HEK293 (cell line): ENCODE measurements at regions not wholly inside any gene's neighbourhood (a gene's known extent, or its start where the extent isn't known, plus 50 kb on each side); places are given as distances from the start of the nearest gene placed in this dataset.

Experiments used
- CTCF ChIA-PET: fragments of 350-600 bp; formaldehyde crosslinking; extraction: SDS; loops from one replicate; lab custom pipeline; 2021; ENCODE audit warnings: antibody characterized with exemption; lab: Yijun Ruan, JAX
- POLR2A ChIA-PET: fragments of 300-600 bp; formaldehyde crosslinking; extraction: SDS; loops from one replicate; lab custom pipeline; 2020; ENCODE audit warnings: antibody characterized with exemption, inconsistent platforms; lab: Yijun Ruan, JAX
- H3K27ac ChIP-seq: fragments of 200-500 bp; sonication (Bioruptor generic); 2 replicates; pipeline ENCODE4 v1.5.1; 2014; ENCODE audit warnings: low read depth, low read length, control low read depth, inconsistent platforms; ENCODE audit errors: extremely low read depth
- H3K36me3 ChIP-seq, 2 experiments: fragments of 200-500 bp in 1 of 2; sonication (Bioruptor generic) in 1 of 2; 1 replicate in 1 of 2; 2 replicates in 1 of 2; pipeline ENCODE4 v1.5.1; 2014 to 2017; ENCODE audit warnings: inconsistent platforms in 2 of 2, low read length in 2 of 2; ENCODE audit not compliant: control insufficient read depth in 2 of 2, insufficient read depth in 1 of 2
- H3K4me1 ChIP-seq: fragments of 200-500 bp; sonication (Bioruptor generic); 2 replicates; pipeline ENCODE4 v1.5.1; 2014; ENCODE audit warnings: mild to moderate bottlenecking, low read length, inconsistent platforms; ENCODE audit not compliant: control insufficient read depth, insufficient read depth
- H3K4me3 ChIP-seq: 2 replicates; pipeline ENCODE4 v1.5.1; 2011; ENCODE audit warnings: low read depth, mild to moderate bottlenecking, control low read depth, low read length, moderate library complexity
- H3K9me3 ChIP-seq: fragments of 200-500 bp; sonication (Bioruptor generic); 2 replicates; pipeline ENCODE4 v1.5.1; 2014; ENCODE audit warnings: low read depth, low read length, inconsistent platforms; ENCODE audit not compliant: control insufficient read depth, insufficient read depth
- AEBP2 ChIP-seq: fragments of 450-650 bp; formaldehyde crosslinking; IDR thresholded peaks from 2 replicates; pipeline ENCODE4 v1.5.1; 2016; ENCODE audit warnings: missing biosample characterization, missing genetic modification characterization, borderline replicate concordance
- KLF9 ChIP-seq: fragments of 450-650 bp; formaldehyde crosslinking; IDR thresholded peaks from 2 replicates; pipeline ENCODE4 v1.5.1; 2016; ENCODE audit warnings: missing biosample characterization, missing genetic modification characterization, low read depth
- MZF1 ChIP-seq: fragments of 450-650 bp; formaldehyde crosslinking; IDR thresholded peaks from 2 replicates; pipeline ENCODE4 v1.5.1; 2017; ENCODE audit warnings: missing biosample characterization, missing genetic modification characterization, borderline replicate concordance
- PBX3 ChIP-seq: sonication (generic); formaldehyde crosslinking; IDR thresholded peaks from 2 replicates; pipeline ENCODE4 v1.8.1; 2022; ENCODE audit warnings: mild to moderate bottlenecking, moderate library complexity, missing genetic modification reagents
- PRDM2 ChIP-seq: fragments of 450-650 bp; formaldehyde crosslinking; IDR thresholded peaks from 2 replicates; pipeline ENCODE4 v1.5.1; 2016; ENCODE audit warnings: missing biosample characterization, missing genetic modification characterization, borderline replicate concordance
- PRDM6 ChIP-seq: fragments of 450-650 bp; formaldehyde crosslinking; IDR thresholded peaks from 2 replicates; pipeline ENCODE4 v1.5.1; 2017; ENCODE audit warnings: missing biosample characterization, missing genetic modification characterization
- SP2 ChIP-seq: fragments of 450-650 bp; formaldehyde crosslinking; IDR thresholded peaks from 2 replicates; pipeline ENCODE4 v1.5.1; 2016; ENCODE audit warnings: missing biosample characterization, missing genetic modification characterization
- ZBTB26 ChIP-seq: fragments of 450-650 bp; formaldehyde crosslinking; optimal IDR thresholded peaks from 2 replicates; pipeline ENCODE3; 2016; ENCODE audit warnings: missing biosample characterization, mild to moderate bottlenecking, missing genetic modification characterization
- ZNF114 ChIP-seq: fragments of 450-650 bp; formaldehyde crosslinking; IDR thresholded peaks from 2 replicates; pipeline ENCODE4 v1.5.0; 2017; ENCODE audit warnings: missing biosample characterization, missing genetic modification characterization
- ZNF341 ChIP-seq: fragments of 450-650 bp; formaldehyde crosslinking; IDR thresholded peaks from 2 replicates; pipeline ENCODE4; 2016; ENCODE audit warnings: low read depth, missing biosample characterization, missing genetic modification characterization
- ZNF423 ChIP-seq: fragments of 450-650 bp; formaldehyde crosslinking; IDR thresholded peaks from 2 replicates; pipeline ENCODE4 v1.5.1; 2016; ENCODE audit warnings: missing biosample characterization, missing genetic modification characterization
- ZNF555 ChIP-seq: fragments of 450-650 bp; formaldehyde crosslinking; conservative IDR thresholded peaks from 2 replicates; pipeline ENCODE4 v1.5.1; 2017; ENCODE audit warnings: missing biosample characterization, mild to moderate bottlenecking, missing genetic modification characterization, inconsistent platforms
- ZNF561 ChIP-seq: fragments of 450-650 bp; IDR thresholded peaks from 2 replicates; pipeline ENCODE4 v1.5.1; 2018; ENCODE audit warnings: missing biosample characterization, missing genetic modification characterization, borderline replicate concordance
- ZSCAN23 ChIP-seq: fragments of 450-650 bp; formaldehyde crosslinking; IDR thresholded peaks from 2 replicates; pipeline ENCODE4 v1.5.1; 2016; ENCODE audit warnings: missing biosample characterization, missing genetic modification characterization

GRCh38 chr1:4553761-4554160 lies 100.6 kb upstream of the AJAP1 start:
- Histone ChIP-seq H3K9me3 (no peaks in the 10 kb centered on the region), H3K27ac (no peak overlapping the region), H3K36me3 (no peaks in the 10 kb centered on the region), H3K4me3 (no peak overlapping the region), H3K4me1 (no peaks in the 10 kb centered on the region)
- ChIA-PET CTCF (no interaction called here), POLR2A (no interaction called here)
- TF ChIP-seq ZSCAN23 (tag by site-specific recombination) (no peak), SP2 (tag by site-specific recombination) (no peak), KLF9 (no peak), ZNF423 (tag by site-specific recombination) (no peak), ZNF114 (tag by site-specific recombination) (no peak), ZNF561 (tag by site-specific recombination) (no peak), PBX3 (no peak), MZF1 (tag by site-specific recombination) (no peak), AEBP2 (tag by site-specific recombination) (no peak), ZNF341 (tag by site-specific recombination) (no peak), PRDM6 (tag by site-specific recombination) (no peak), PRDM2 (tag by site-specific recombination) (no peak), ZBTB26 (tag by site-specific recombination) (no peak)

- Histone ChIP-seq H3K36me3 (no peaks in the 10 kb centered on the region), H3K4me3 (no peak overlapping the region), H3K4me1 (no peaks in the 10 kb centered on the region), H3K27ac (no peak overlapping the region), H3K9me3 (no peaks in the 10 kb centered on the region)
- no peak for TF ChIP-seq ZNF555
- TF ChIP-seq, all 188 proteins: peak for 0
- ChIA-PET CTCF (no interaction called here), POLR2A (no interaction called here)
These were observed 100.0 kb upstream of the AJAP1 start for GRCh38 chr1:4554271-4554865.
